A673 (cell line): ENCODE measurements at regions not wholly inside any gene's neighbourhood (a gene's known extent, or its start where the extent isn't known, plus 50 kb on each side); places are given as distances from the start of the nearest gene placed in this dataset.

Source experiments
- BruUV-seq: library from RNA; stranded (reverse); fragments of 400-500 nt; replicated peaks from 2 replicates; lab custom pipeline; 2021; lab: Mats Ljungman, UMichigan
- CTCF ChIA-PET: fragments of 300-600 bp; sonication (Branson Sonifier 250); formaldehyde crosslinking; loops from one replicate; lab custom pipeline; 2022; ENCODE audit warnings: antibody characterized with exemption; lab: Charles Lee
- POLR2A ChIA-PET: fragments of 300-600 bp; sonication (Branson Sonifier 250); formaldehyde crosslinking; loops from one replicate; lab custom pipeline; 2022; ENCODE audit warnings: antibody characterized with exemption; ENCODE audit not compliant: low non-redundant PET; lab: Charles Lee
- DNase-seq: peaks from one replicate; pipeline ENCODE4 v3.0.0-alpha.2; 2015; ENCODE audit warnings: low spot score
- H3K27ac ChIP-seq: fragments of 200-600 bp; sonication (generic); 2 replicates; pipeline ENCODE4 v1.5.1; 2016; ENCODE audit warnings: mixed run types, low read depth, mild to moderate bottlenecking, mixed read lengths, antibody characterized with exemption, low read length; ENCODE audit not compliant: poor library complexity, severe bottlenecking
- H3K27me3 ChIP-seq: fragments of 200-600 bp; sonication (generic); replicated peaks from 2 replicates; pipeline ENCODE4 v1.6.1; 2017; ENCODE audit warnings: mixed run types, low read depth, mild to moderate bottlenecking, mixed read lengths, antibody characterized with exemption, low read length; ENCODE audit not compliant: insufficient read depth, poor library complexity
- H3K36me3 ChIP-seq: fragments of 200-600 bp; sonication (generic); 2 replicates; pipeline ENCODE4 v1.6.1; 2016; ENCODE audit warnings: mixed run types, mild to moderate bottlenecking, mixed read lengths, antibody characterized with exemption, low read length; ENCODE audit not compliant: insufficient read depth, poor library complexity, severe bottlenecking
- H3K4me1 ChIP-seq: fragments of 200-600 bp; sonication (generic); 2 replicates; pipeline ENCODE4 v1.6.1; 2017; ENCODE audit warnings: mixed run types, mild to moderate bottlenecking, mixed read lengths, antibody characterized with exemption, low read length; ENCODE audit not compliant: insufficient read depth, poor library complexity, severe bottlenecking
- H3K4me3 ChIP-seq: fragments of 200-600 bp; sonication (generic); 2 replicates; pipeline ENCODE4 v1.5.1; 2016; ENCODE audit warnings: low read depth, mixed run types, mild to moderate bottlenecking, mixed read lengths, low read length; ENCODE audit not compliant: poor library complexity, severe bottlenecking
- H3K9me3 ChIP-seq: fragments of 200-600 bp; sonication (generic); 2 replicates; pipeline ENCODE4 v1.6.1; 2016; ENCODE audit warnings: mixed run types, low read depth, mild to moderate bottlenecking, mixed read lengths, antibody characterized with exemption, low read length; ENCODE audit not compliant: poor library complexity, severe bottlenecking
- EZH2 ChIP-seq: fragments of 200-600 bp; sonication (generic); IDR thresholded peaks from 2 replicates; pipeline ENCODE4 v1.6.1; 2017; ENCODE audit warnings: borderline replicate concordance, low read depth, mild to moderate bottlenecking, mixed read lengths, antibody characterized with exemption, low read length; ENCODE audit not compliant: poor library complexity, severe bottlenecking
- intact Hi-C: fragments of 100-400 bp; cut with micrococcal nuclease; formaldehyde crosslinking; loops from one replicate; pipeline ENCODE4 v1.10.0; 2022; ENCODE audit not compliant: unreplicated experiment
- TF ChIP-seq, protein P1 (sequence below): fragments of 300-800, 200-600 bp; sonication (generic); conservative IDR thresholded peaks from 2 replicates; pipeline ENCODE4 v1.5.1; 2017; ENCODE audit warnings: low read depth, mild to moderate bottlenecking, antibody characterized with exemption, low read length, moderate library complexity, mixed read lengths

DNA sequence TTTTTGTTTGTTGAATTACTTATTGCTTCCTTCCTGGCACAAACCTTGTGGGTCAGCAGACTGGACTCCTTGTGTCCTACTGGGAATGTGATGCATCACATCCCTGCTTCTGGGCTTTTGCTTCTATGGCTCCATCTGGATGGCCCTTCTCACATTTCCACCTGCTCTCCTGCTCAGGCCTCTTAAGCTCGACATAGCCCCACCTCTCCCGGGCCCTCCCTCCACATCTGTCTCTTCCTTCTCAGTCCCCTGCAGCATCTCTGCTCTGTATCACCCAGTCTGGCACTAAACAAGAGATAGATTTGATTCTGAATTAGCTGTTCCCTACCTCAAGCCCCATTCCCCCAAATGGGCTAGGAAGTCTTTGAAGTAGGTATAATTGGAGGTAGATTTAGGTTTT lies 356.8 kb downstream of the DHX35 start:
- TF ChIP-seq, protein P1, sequence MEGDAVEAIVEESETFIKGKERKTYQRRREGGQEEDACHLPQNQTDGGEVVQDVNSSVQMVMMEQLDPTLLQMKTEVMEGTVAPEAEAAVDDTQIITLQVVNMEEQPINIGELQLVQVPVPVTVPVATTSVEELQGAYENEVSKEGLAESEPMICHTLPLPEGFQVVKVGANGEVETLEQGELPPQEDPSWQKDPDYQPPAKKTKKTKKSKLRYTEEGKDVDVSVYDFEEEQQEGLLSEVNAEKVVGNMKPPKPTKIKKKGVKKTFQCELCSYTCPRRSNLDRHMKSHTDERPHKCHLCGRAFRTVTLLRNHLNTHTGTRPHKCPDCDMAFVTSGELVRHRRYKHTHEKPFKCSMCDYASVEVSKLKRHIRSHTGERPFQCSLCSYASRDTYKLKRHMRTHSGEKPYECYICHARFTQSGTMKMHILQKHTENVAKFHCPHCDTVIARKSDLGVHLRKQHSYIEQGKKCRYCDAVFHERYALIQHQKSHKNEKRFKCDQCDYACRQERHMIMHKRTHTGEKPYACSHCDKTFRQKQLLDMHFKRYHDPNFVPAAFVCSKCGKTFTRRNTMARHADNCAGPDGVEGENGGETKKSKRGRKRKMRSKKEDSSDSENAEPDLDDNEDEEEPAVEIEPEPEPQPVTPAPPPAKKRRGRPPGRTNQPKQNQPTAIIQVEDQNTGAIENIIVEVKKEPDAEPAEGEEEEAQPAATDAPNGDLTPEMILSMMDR = no peak
- no peak for TF ChIP-seq EZH2
- Histone ChIP-seq H3K27ac (no peak overlapping the region), H3K9me3 (no peaks in the 10 kb centered on the region), H3K36me3 (no peaks in the 10 kb centered on the region), H3K4me1 (no peaks in the 10 kb centered on the region), H3K4me3 (no peak overlapping the region), H3K27me3 (peaks cover 63% of the 10 kb centered on the region)
- ChIA-PET CTCF (no interaction called here), POLR2A (no interaction called here)
- no TSS peak for BruUV-seq
- DNase-seq = no peak
- intact Hi-C loops = no loop called here

DNA sequence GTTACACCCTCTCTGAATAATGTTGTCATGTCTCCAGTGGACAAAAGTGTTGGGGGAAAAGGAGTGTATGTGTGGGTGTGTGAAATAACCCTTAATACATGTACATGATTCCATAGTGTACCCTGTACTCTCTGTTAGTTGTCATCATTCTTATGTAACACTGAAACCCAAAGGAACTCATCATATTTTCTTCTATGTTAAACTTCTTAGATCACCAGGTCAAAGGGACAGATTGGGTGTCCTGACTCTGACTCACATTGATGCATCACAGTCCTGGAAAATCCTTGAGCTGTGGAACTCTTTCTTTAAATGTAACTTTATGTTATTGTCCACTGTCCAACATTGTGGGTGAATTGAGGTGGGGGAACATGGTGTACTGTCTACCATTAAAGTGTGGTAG lies 350.5 kb downstream of the DHX35 start:
- H3K36me3 ChIP-seq = no peaks in the 10 kb centered on the region
- intact Hi-C loops = no loop called here
- no TSS peak for BruUV-seq
- ChIA-PET POLR2A (no interaction called here), CTCF (no interaction called here)
- no peak for TF ChIP-seq EZH2
- TF ChIP-seq, protein P1 = no peak
- no peaks in the 10 kb centered on the region for H3K4me1 ChIP-seq
- DNase-seq = no peak
- H3K9me3 ChIP-seq = peaks cover 3% of the 10 kb centered on the region
- H3K27me3 ChIP-seq = peaks cover 67% of the 10 kb centered on the region
- no peak overlapping the region for H3K27ac ChIP-seq
- no peak overlapping the region for H3K4me3 ChIP-seq

DNA sequence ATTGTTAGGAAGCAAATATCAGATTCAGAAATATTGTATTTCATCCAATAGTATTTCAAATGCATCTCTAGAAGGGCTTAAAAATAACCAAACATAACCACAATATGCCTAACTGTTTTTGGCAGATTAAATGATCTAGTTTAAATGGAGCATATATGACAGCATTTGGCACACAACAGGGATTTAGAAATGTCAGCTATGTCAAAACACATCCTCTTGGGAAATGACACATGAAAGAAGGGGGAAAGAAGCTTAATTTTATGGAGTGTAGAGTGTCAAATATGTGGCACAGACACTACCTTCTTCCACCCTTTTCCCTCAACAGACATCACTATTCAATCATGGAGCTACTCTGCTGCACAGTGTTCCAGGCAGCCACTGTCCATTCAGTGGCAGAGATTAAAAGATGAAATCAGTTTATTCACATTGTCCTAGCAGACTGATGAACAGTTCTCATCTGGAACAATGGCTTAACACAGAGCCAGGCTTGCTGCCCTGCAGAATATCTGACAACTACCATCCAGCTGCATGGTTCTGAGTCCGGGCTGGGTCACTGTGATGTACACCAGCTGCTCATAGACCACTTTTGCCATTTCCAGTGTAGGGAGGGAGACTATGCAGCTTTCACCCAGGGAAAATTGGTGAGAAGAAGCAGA lies 349.8 kb downstream of the DHX35 start:
- no TSS peak for BruUV-seq
- Histone ChIP-seq H3K4me3 (no peak overlapping the region), H3K27me3 (peaks cover 60% of the 10 kb centered on the region), H3K4me1 (no peaks in the 10 kb centered on the region), H3K27ac (no peak overlapping the region), H3K36me3 (no peaks in the 10 kb centered on the region), H3K9me3 (peaks cover 3% of the 10 kb centered on the region)
- ChIA-PET POLR2A (no interaction called here), CTCF (no interaction called here)
- no peak for TF ChIP-seq EZH2
- TF ChIP-seq, protein P1 = no peak
- intact Hi-C loops = no loop called here
- no peak for DNase-seq
